ENCODE measurements at regions not wholly inside any gene's neighbourhood (a gene's known extent, or its start where the extent isn't known, plus 50 kb on each side); places are given as distances from the start of the nearest gene placed in this dataset.

GRCh38 chr5:58273711-58274110 lies 186.2 kb downstream of the PLK2 start:
- TF ChIP-seq CTCF (IDR thresholded peaks at IDR 0.05) (no peak), POLR2A (IDR thresholded peaks at IDR 0.05) (no peak)
